Fibroblast of the aortic adventitia (primary cell): ENCODE measurements at regions not wholly inside any gene's neighbourhood (a gene's known extent, or its start where the extent isn't known, plus 50 kb on each side); places are given as distances from the start of the nearest gene placed in this dataset.
A peak's percentile ranks its signal among the peaks of the same experiment; 100 is the strongest.
"Not testable (repeated sequence)": the region's sequence is repeated elsewhere in the genome, so short reads cannot be mapped to it uniquely, and the experiment has no call there.

Experiments
- DNase-seq: peaks from one replicate; pipeline ENCODE4 v3.0.0-alpha.2; 2010; ENCODE audit warnings: low read depth
- H3K4me3 ChIP-seq: 2 replicates; pipeline ENCODE4 v1.5.1; 2011; ENCODE audit warnings: low read depth, mild to moderate bottlenecking, control low read depth, low read length, moderate library complexity

GRCh38 chr2:111463238-111463848 is 342.6 kb downstream of the BCL2L11 start:
- not testable (repeated sequence) for DNase-seq, H3K4me3 ChIP-seq

- not testable (repeated sequence) for DNase-seq, H3K4me3 ChIP-seq
Observed at GRCh38 chr2:111463956-111464355, 343.2 kb downstream of the BCL2L11 start.

GRCh38 chr2:111464367-111464766 is 343.7 kb downstream of the BCL2L11 start:
- DNase-seq, H3K4me3 ChIP-seq: not testable (repeated sequence)

- DNase-seq, H3K4me3 ChIP-seq: not testable (repeated sequence)
Observed at GRCh38 chr2:111465521-111465920, 344.8 kb downstream of the BCL2L11 start.

- DNase-seq = not testable (repeated sequence)
Observed at GRCh38 chr2:111466744-111467143, 346.0 kb downstream of the BCL2L11 start.

GRCh38 chr2:111470924-111471323 is 350.2 kb downstream of the BCL2L11 start:
- H3K4me3 ChIP-seq = not testable (repeated sequence)

More at GRCh38 chr2:111466744-111467143, 346.0 kb downstream of the BCL2L11 start:
- H3K4me3 ChIP-seq = not testable (repeated sequence)

GRCh38 chr2:111471791-111472530 is 351.2 kb downstream of the BCL2L11 start:
- H3K4me3 ChIP-seq = not testable (repeated sequence)
- DNase-seq = peak; percentile 71

More at GRCh38 chr2:111470924-111471323, 350.2 kb downstream of the BCL2L11 start:
- DNase-seq = not testable (repeated sequence)

GRCh38 chr2:111472844-111473403 is 352.2 kb downstream of the BCL2L11 start:
- not testable (repeated sequence) for DNase-seq, H3K4me3 ChIP-seq

- H3K4me3 ChIP-seq, DNase-seq: not testable (repeated sequence)
Observed at GRCh38 chr2:111473522-111473921, 352.8 kb downstream of the BCL2L11 start.

GRCh38 chr2:111474198-111474705 is 353.5 kb downstream of the BCL2L11 start:
- not testable (repeated sequence) for DNase-seq, H3K4me3 ChIP-seq

- H3K4me3 ChIP-seq, DNase-seq: not testable (repeated sequence)
Observed at GRCh38 chr2:111478335-111478734, 357.6 kb downstream of the BCL2L11 start.

GRCh38 chr2:111478871-111479318 is 358.2 kb downstream of the BCL2L11 start:
- H3K4me3 ChIP-seq, DNase-seq: not testable (repeated sequence)

- DNase-seq = peak; percentile 35
- H3K4me3 ChIP-seq = not testable (repeated sequence)
Observed at GRCh38 chr2:111480016-111480625, 359.4 kb downstream of the BCL2L11 start.

- not testable (repeated sequence) for H3K4me3 ChIP-seq, DNase-seq
Observed at GRCh38 chr2:111480633-111481032, 359.9 kb downstream of the BCL2L11 start.

GRCh38 chr2:111481219-111481618 is 360.5 kb downstream of the BCL2L11 start:
- H3K4me3 ChIP-seq, DNase-seq: not testable (repeated sequence)

GRCh38 chr2:111482987-111483679 is 362.4 kb downstream of the BCL2L11 start:
- not testable (repeated sequence) for H3K4me3 ChIP-seq, DNase-seq

GRCh38 chr2:111484097-111484496 is 363.4 kb downstream of the BCL2L11 start:
- not testable (repeated sequence) for H3K4me3 ChIP-seq

GRCh38 chr2:111485895-111486294 is 365.2 kb downstream of the BCL2L11 start:
- DNase-seq, H3K4me3 ChIP-seq: not testable (repeated sequence)

More at GRCh38 chr2:111484097-111484496, 363.4 kb downstream of the BCL2L11 start:
- not testable (repeated sequence) for DNase-seq
